IMR-90 (cell line): ENCODE measurements at regions not wholly inside any gene's neighbourhood (a gene's known extent, or its start where the extent isn't known, plus 50 kb on each side); places are given as distances from the start of the nearest gene placed in this dataset.

Experiments
- ATAC-seq: fragments of 200-7000 bp; cut with Tn5 transposase; 2 replicates; pipeline ENCODE4 v1.9.1; 2020; ENCODE audit warnings: low read depth, mild to moderate bottlenecking, moderate library complexity
- BruUV-seq: library from RNA; stranded (reverse); fragments of 400-500 nt; replicated peaks from 2 replicates; lab custom pipeline; 2021; lab: Mats Ljungman, UMichigan
- CTCF ChIA-PET: fragments of 300-600 bp; formaldehyde crosslinking; extraction: SDS; loops from one replicate; lab custom pipeline; 2021; ENCODE audit warnings: antibody characterized with exemption; lab: Yijun Ruan, JAX
- POLR2A ChIA-PET: fragments of 300-600 bp; sonication (Branson Sonifier 250); formaldehyde crosslinking; loops from one replicate; lab custom pipeline; 2022; ENCODE audit warnings: antibody characterized with exemption; ENCODE audit not compliant: unreplicated experiment; lab: Charles Lee
- DNase-seq: peaks from one replicate; pipeline ENCODE4 v3.0.0; 2013
- H2AFZ ChIP-seq: replicated peaks from 2 replicates; pipeline ENCODE3; 2013; ENCODE audit warnings: low read length, mild to moderate bottlenecking; ENCODE audit not compliant: poor library complexity
- H2AK5ac ChIP-seq: 2 replicates; pipeline ENCODE4 v1.6.1; 2013; ENCODE audit warnings: low read depth, low read length, inconsistent platforms
- H2AK9ac ChIP-seq: replicated peaks from 2 replicates; pipeline ENCODE3; 2013; ENCODE audit warnings: mild to moderate bottlenecking, low read depth, low read length, moderate library complexity; ENCODE audit not compliant: poor library complexity
- H2BK120ac ChIP-seq: 2 replicates; pipeline ENCODE4 v1.6.1; 2013; ENCODE audit warnings: low read depth, low read length, inconsistent platforms
- H2BK15ac ChIP-seq: 3 replicates; pipeline ENCODE4 v1.6.1; 2013; ENCODE audit warnings: low read depth, low read length, inconsistent platforms
- H2BK20ac ChIP-seq: 2 replicates; pipeline ENCODE4 v1.6.1; 2013; ENCODE audit warnings: low read depth, mild to moderate bottlenecking, inconsistent platforms, low read length, moderate library complexity
- H2BK5ac ChIP-seq: 2 replicates; pipeline ENCODE4 v1.6.1; 2013; ENCODE audit warnings: mild to moderate bottlenecking, low read depth, low read length, inconsistent platforms; ENCODE audit not compliant: poor library complexity, severe bottlenecking
- H3K14ac ChIP-seq: replicated peaks from 2 replicates; pipeline ENCODE4 v1.6.1; 2013; ENCODE audit warnings: low read depth, low read length, inconsistent platforms
- H3K18ac ChIP-seq: 2 replicates; pipeline ENCODE4 v1.6.1; 2013; ENCODE audit warnings: low read depth, low read length, control low read depth
- H3K23ac ChIP-seq: 2 replicates; pipeline ENCODE4 v1.6.1; 2013; ENCODE audit warnings: low read depth, low read length, inconsistent platforms
- H3K27ac ChIP-seq: 2 replicates; pipeline ENCODE4 v1.5.1; 2013; ENCODE audit warnings: mild to moderate bottlenecking, control low read depth, low read length; ENCODE audit not compliant: insufficient read depth
- H3K27me3 ChIP-seq: 2 replicates; pipeline ENCODE4 v1.6.1; 2013; ENCODE audit warnings: low read length; ENCODE audit not compliant: control insufficient read depth, insufficient read depth
- H3K36me3 ChIP-seq: 2 replicates; pipeline ENCODE4 v1.6.1; 2013; ENCODE audit warnings: low read length, mixed read lengths; ENCODE audit not compliant: control insufficient read depth, insufficient read depth
- H3K4ac ChIP-seq: 2 replicates; pipeline ENCODE4 v1.6.1; 2013; ENCODE audit warnings: low read depth, low read length, inconsistent platforms
- H3K4me1 ChIP-seq: 2 replicates; pipeline ENCODE4 v1.6.1; 2013; ENCODE audit warnings: low read length, mixed read lengths; ENCODE audit not compliant: control insufficient read depth, insufficient read depth
- H3K4me2 ChIP-seq: 2 replicates; pipeline ENCODE4 v1.6.1; 2013; ENCODE audit warnings: low read depth, mild to moderate bottlenecking, control low read depth, low read length, moderate library complexity
- H3K4me3 ChIP-seq: 2 replicates; pipeline ENCODE4 v1.5.1; 2013; ENCODE audit warnings: low read depth, mild to moderate bottlenecking, control low read depth, low read length, moderate library complexity; ENCODE audit not compliant: insufficient read depth
- H3K56ac ChIP-seq: 2 replicates; pipeline ENCODE4 v1.6.1; 2013; ENCODE audit warnings: low read length, inconsistent platforms; ENCODE audit not compliant: insufficient read depth; ENCODE audit errors: extremely low read depth
- H3K79me1 ChIP-seq, 2 experiments: 2 replicates each; pipeline ENCODE4 v1.6.1; 2013; ENCODE audit warnings: low read length in 2 of 2, inconsistent platforms in 1 of 2, low read depth in 1 of 2
- H3K9ac ChIP-seq: 2 replicates; pipeline ENCODE4 v1.6.1; 2013; ENCODE audit warnings: low read depth, low read length, control low read depth
- H3K9me1 ChIP-seq: 2 replicates; pipeline ENCODE4 v1.6.1; 2013; ENCODE audit warnings: low read length, inconsistent platforms; ENCODE audit not compliant: insufficient read depth
- H3K9me3 ChIP-seq: 2 replicates; pipeline ENCODE4 v1.6.1; 2013; ENCODE audit warnings: low read length; ENCODE audit not compliant: control insufficient read depth, insufficient read depth
- H4K20me1 ChIP-seq: 2 replicates; pipeline ENCODE4 v1.6.1; 2013; ENCODE audit warnings: low read length, inconsistent platforms; ENCODE audit not compliant: insufficient read depth
- H4K5ac ChIP-seq: 2 replicates; pipeline ENCODE4 v1.6.1; 2013; ENCODE audit warnings: mild to moderate bottlenecking, low read depth, low read length, control low read depth
- H4K8ac ChIP-seq, 2 experiments: 2 replicates each; pipeline ENCODE4 v1.6.1; 2013; ENCODE audit warnings: low read depth in 2 of 2, low read length in 2 of 2, control low read depth in 1 of 2, inconsistent platforms in 1 of 2
- H4K91ac ChIP-seq: 2 replicates; pipeline ENCODE4 v1.6.1; 2013; ENCODE audit warnings: low read depth, low read length, inconsistent platforms; ENCODE audit not compliant: insufficient read depth
- BHLHE40 ChIP-seq: fragments of 150-350 bp; IDR thresholded peaks from 2 replicates; pipeline ENCODE4 v1.6.1; 2016; ENCODE audit warnings: mild to moderate bottlenecking, low read depth, low read length
- CEBPB ChIP-seq: IDR thresholded peaks from 2 replicates; pipeline ENCODE4 v1.6.1; 2012; ENCODE audit warnings: low read depth, low read length, improper control_type of control experiment
- CHD1 ChIP-seq: IDR thresholded peaks from 2 replicates; pipeline ENCODE4 v1.6.1; 2012; ENCODE audit warnings: low read depth, low read length, improper control_type of control experiment
- FOS ChIP-seq: fragments of 150-350 bp; IDR thresholded peaks from 2 replicates; pipeline ENCODE4 v1.6.1; 2016; ENCODE audit warnings: low read depth, low read length
- MAFK ChIP-seq: IDR thresholded peaks from 2 replicates; pipeline ENCODE4 v1.6.1; 2012; ENCODE audit warnings: low read depth, low read length, improper control_type of control experiment
- MAZ ChIP-seq: IDR thresholded peaks from 2 replicates; pipeline ENCODE4 v1.6.1; 2012; ENCODE audit warnings: low read depth, mild to moderate bottlenecking, low read length, improper control_type of control experiment, moderate library complexity, borderline replicate concordance
- MXI1 ChIP-seq: IDR thresholded peaks from 2 replicates; pipeline ENCODE4 v1.6.1; 2012; ENCODE audit warnings: low read depth, mild to moderate bottlenecking, low read length, moderate library complexity, borderline replicate concordance
- NFE2L2 ChIP-seq: fragments of 150-350 bp; IDR thresholded peaks from 2 replicates; pipeline ENCODE4 v1.6.1; 2016; ENCODE audit warnings: low read depth, mild to moderate bottlenecking, low read length
- POLR2A ChIP-seq: IDR thresholded peaks from 2 replicates; pipeline ENCODE4 v1.6.1; 2012; ENCODE audit warnings: mild to moderate bottlenecking, low read depth, low read length
- RAD21 ChIP-seq: IDR thresholded peaks from 2 replicates; pipeline ENCODE4 v1.6.1; 2012; ENCODE audit warnings: low read length, improper control_type of control experiment
- RCOR1 ChIP-seq: IDR thresholded peaks from 2 replicates; pipeline ENCODE4 v1.6.1; 2012; ENCODE audit warnings: mild to moderate bottlenecking, low read length, improper control_type of control experiment; ENCODE audit not compliant: insufficient replicate concordance
- RFX5 ChIP-seq: IDR thresholded peaks from 2 replicates; pipeline ENCODE4 v1.8.0; 2012; ENCODE audit warnings: low read depth, mild to moderate bottlenecking, low read length, moderate library complexity
- SMC3 ChIP-seq: fragments of 150-350 bp; IDR thresholded peaks from 2 replicates; pipeline ENCODE4 v1.6.1; 2016; ENCODE audit warnings: low read depth, mild to moderate bottlenecking, antibody characterized with exemption, low read length, moderate library complexity
- WGBS, 2 experiments: methylation state at CpG; one replicate each; pipeline versions ENCODE4 v1.1.5 to v1.1.7; 2013; ENCODE audit warnings: missing lambda C conversion rate in 2 of 2; ENCODE audit not compliant: insufficient read length in 1 of 2; ENCODE audit errors: extremely low coverage in 2 of 2; 5-methylcytosine and 5-hydroxymethylcytosine counted together
- dilution Hi-C: fragments of 300-500 bp; cut with HindIII; formaldehyde crosslinking; loops from one replicate; pipeline ENCODE4 v1.14.3; 2018; ENCODE audit warnings: low sequenced_read_pairs; ENCODE audit not compliant: unreplicated experiment
- in situ Hi-C: fragments of 300-500 bp; cut with MboI; formaldehyde crosslinking; loops from 3 replicates; pipeline ENCODE4 v1.14.3; 2019; ENCODE audit warnings: low sequenced_read_pairs, inconsistent platforms, mixed read lengths
- intact Hi-C: fragments of 100-400 bp; cut with micrococcal nuclease; formaldehyde crosslinking; loops from 2 replicates; pipeline ENCODE4 v1.10.0; 2022
- TF ChIP-seq, protein P1 (sequence below): conservative IDR thresholded peaks from 2 replicates; pipeline ENCODE4 v1.5.1; 2012; ENCODE audit warnings: mild to moderate bottlenecking, low read depth, low read length, improper control_type of control experiment
- TF ChIP-seq, protein P2 (sequence below): fragments of 150-350 bp; IDR thresholded peaks from 2 replicates; pipeline ENCODE4 v1.6.1; 2017; ENCODE audit warnings: mild to moderate bottlenecking, antibody characterized with exemption, low read length, low read depth

DNA sequence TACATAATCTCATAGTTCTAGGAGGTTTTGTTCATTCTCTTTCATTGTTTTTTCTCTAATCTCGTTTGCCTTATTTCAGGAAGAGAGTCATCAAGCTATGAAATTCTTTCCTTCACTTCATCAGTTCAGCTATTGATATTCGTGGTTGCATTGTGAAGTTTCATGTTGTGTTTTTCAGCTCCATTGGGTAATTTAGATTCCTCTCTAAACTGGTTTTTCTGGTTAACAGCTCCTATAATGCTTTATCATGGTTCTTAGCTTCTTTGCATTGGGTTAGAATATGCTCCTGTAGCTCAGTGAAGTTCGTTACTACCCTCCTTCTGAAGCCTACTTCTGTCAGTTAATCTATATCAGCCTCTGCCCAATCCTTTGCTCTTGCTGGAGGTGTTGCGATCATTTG is 69.4 kb upstream of the CD96 start:
- Histone ChIP-seq H3K23ac (no peak overlapping the region), H3K4ac (no peak overlapping the region), H2BK15ac (no peak overlapping the region), H4K91ac (no peak overlapping the region), H2BK120ac (no peak overlapping the region), H3K27ac (no peak overlapping the region), H3K56ac (no peak overlapping the region), H2AFZ (no peak overlapping the region), H3K9me3 (no peaks in the 10 kb centered on the region), H3K18ac (no peak overlapping the region), H2BK20ac (no peak overlapping the region), H3K4me2 (no peak overlapping the region), H3K4me1 (no peaks in the 10 kb centered on the region), H3K79me1 (no peaks in the 10 kb centered on the region), H4K8ac (no peak overlapping the region), H3K9ac (no peak overlapping the region), H3K4me3 (no peak overlapping the region), H3K27me3 (peaks cover 4% of the 10 kb centered on the region; the same call in 1 of the 2 replicates), H3K9me1 (no peaks in the 10 kb centered on the region), H2AK5ac (no peak overlapping the region), H2BK5ac (no peak overlapping the region), H4K5ac (no peak overlapping the region), H3K14ac (no peak overlapping the region), H2AK9ac (no peak overlapping the region), H3K36me3 (no peaks in the 10 kb centered on the region), H4K20me1 (no peaks in the 10 kb centered on the region)
- no CpG with 5 or more reads among the region's 4 CpGs for WGBS, 2 experiments
- CTCF ChIA-PET = no interaction called here
- in situ Hi-C loops = no loop called here
- POLR2A ChIA-PET = no interaction called here
- TF ChIP-seq CHD1 = no peak
- TF ChIP-seq RCOR1 = no peak
- TF ChIP-seq NFE2L2 = no peak
- no peak for TF ChIP-seq SMC3
- no peak for TF ChIP-seq CEBPB
- TF ChIP-seq, protein P1, sequence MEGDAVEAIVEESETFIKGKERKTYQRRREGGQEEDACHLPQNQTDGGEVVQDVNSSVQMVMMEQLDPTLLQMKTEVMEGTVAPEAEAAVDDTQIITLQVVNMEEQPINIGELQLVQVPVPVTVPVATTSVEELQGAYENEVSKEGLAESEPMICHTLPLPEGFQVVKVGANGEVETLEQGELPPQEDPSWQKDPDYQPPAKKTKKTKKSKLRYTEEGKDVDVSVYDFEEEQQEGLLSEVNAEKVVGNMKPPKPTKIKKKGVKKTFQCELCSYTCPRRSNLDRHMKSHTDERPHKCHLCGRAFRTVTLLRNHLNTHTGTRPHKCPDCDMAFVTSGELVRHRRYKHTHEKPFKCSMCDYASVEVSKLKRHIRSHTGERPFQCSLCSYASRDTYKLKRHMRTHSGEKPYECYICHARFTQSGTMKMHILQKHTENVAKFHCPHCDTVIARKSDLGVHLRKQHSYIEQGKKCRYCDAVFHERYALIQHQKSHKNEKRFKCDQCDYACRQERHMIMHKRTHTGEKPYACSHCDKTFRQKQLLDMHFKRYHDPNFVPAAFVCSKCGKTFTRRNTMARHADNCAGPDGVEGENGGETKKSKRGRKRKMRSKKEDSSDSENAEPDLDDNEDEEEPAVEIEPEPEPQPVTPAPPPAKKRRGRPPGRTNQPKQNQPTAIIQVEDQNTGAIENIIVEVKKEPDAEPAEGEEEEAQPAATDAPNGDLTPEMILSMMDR = no peak
- no peak for TF ChIP-seq MAFK
- no peak for TF ChIP-seq RFX5
- TF ChIP-seq BHLHE40 = no peak
- TF ChIP-seq POLR2A = no peak
- TF ChIP-seq, protein P2, sequence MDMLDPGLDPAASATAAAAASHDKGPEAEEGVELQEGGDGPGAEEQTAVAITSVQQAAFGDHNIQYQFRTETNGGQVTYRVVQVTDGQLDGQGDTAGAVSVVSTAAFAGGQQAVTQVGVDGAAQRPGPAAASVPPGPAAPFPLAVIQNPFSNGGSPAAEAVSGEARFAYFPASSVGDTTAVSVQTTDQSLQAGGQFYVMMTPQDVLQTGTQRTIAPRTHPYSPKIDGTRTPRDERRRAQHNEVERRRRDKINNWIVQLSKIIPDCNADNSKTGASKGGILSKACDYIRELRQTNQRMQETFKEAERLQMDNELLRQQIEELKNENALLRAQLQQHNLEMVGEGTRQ = no peak
- no peak for TF ChIP-seq RAD21
- no peak for TF ChIP-seq FOS
- TF ChIP-seq MAZ = no peak
- no peak for TF ChIP-seq MXI1
- no TSS peak for BruUV-seq
- ATAC-seq (no peak), DNase-seq (no peak)
- dilution Hi-C loops = no loop called here
- intact Hi-C loops = no loop called here
